Smooth muscle cell (in vitro differentiated cells): ENCODE measurements at regions not wholly inside any gene's neighbourhood (a gene's known extent, or its start where the extent isn't known, plus 50 kb on each side); places are given as distances from the start of the nearest gene placed in this dataset.

Experiments used
- DNase-seq: peaks from one replicate; lab custom pipeline; 2025; ENCODE audit not compliant: unreplicated experiment; lab: John Stamatoyannopoulos, UW
- H2AFZ ChIP-seq: fragments of 200-600 bp; sonication (generic); 2 replicates; pipeline ENCODE4 v1.6.0; 2016; ENCODE audit warnings: antibody characterized with exemption, low read depth, mild to moderate bottlenecking
- H3F3A ChIP-seq: fragments of 200-600 bp; sonication (generic); 2 replicates; pipeline ENCODE4 v1.6.0; 2017; ENCODE audit warnings: antibody characterized with exemption, low read depth
- H3K27ac ChIP-seq: fragments of 200-600 bp; sonication (generic); 2 replicates; pipeline ENCODE4 v1.5.1; 2016; ENCODE audit warnings: low read depth, mild to moderate bottlenecking
- H3K27me3 ChIP-seq: fragments of 200-600 bp; sonication (generic); 2 replicates; pipeline ENCODE4 v1.6.1; 2016; ENCODE audit warnings: low read depth, mild to moderate bottlenecking
- H3K36me3 ChIP-seq: fragments of 200-600 bp; sonication (generic); 2 replicates; pipeline ENCODE4 v1.5.1; 2016; ENCODE audit warnings: low read depth
- H3K4me1 ChIP-seq: fragments of 200-600 bp; sonication (generic); 2 replicates; pipeline ENCODE4 v1.5.1; 2016; ENCODE audit warnings: low read depth
- H3K4me2 ChIP-seq: fragments of 200-600 bp; sonication (generic); 2 replicates; pipeline ENCODE4 v1.6.0; 2016; ENCODE audit warnings: mild to moderate bottlenecking
- H3K4me3 ChIP-seq: fragments of 200-600 bp; sonication (generic); 2 replicates; pipeline ENCODE4 v1.5.1; 2016; ENCODE audit warnings: mild to moderate bottlenecking
- H3K79me2 ChIP-seq: fragments of 200-600 bp; sonication (generic); 2 replicates; pipeline ENCODE4 v1.6.0; 2016; ENCODE audit warnings: low read depth, mild to moderate bottlenecking
- H3K9ac ChIP-seq: fragments of 200-600 bp; sonication (generic); 2 replicates; pipeline ENCODE4 v1.6.0; 2016; ENCODE audit warnings: low read depth
- H3K9me3 ChIP-seq: fragments of 200-600 bp; sonication (generic); replicated peaks from 2 replicates; pipeline ENCODE4 v1.5.1; 2016; ENCODE audit warnings: low read depth
- H4K20me1 ChIP-seq: fragments of 200-600 bp; sonication (generic); 2 replicates; pipeline ENCODE4 v1.6.0; 2016; ENCODE audit warnings: low read depth
- CTCF ChIP-seq: fragments of 200-600 bp; sonication (generic); IDR thresholded peaks from 2 replicates; pipeline ENCODE4 v1.5.1; 2017; ENCODE audit warnings: borderline replicate concordance, mild to moderate bottlenecking, antibody characterized with exemption; ENCODE audit not compliant: insufficient read depth, poor library complexity, severe bottlenecking
- WGBS: methylation state at CpG from one replicate; pipeline ENCODE4 v1.1.7; 2016; ENCODE audit warnings: low lambda C conversion rate; 5-methylcytosine and 5-hydroxymethylcytosine counted together

- H3K27me3 ChIP-seq = no peaks in the 10 kb centered on the region
- no peaks in the 10 kb centered on the region for H3K4me1 ChIP-seq
- no peak for TF ChIP-seq CTCF
These were observed 99.9 kb downstream of the C17orf67 start for GRCh38 chr17:56733833-56734232.

DNA sequence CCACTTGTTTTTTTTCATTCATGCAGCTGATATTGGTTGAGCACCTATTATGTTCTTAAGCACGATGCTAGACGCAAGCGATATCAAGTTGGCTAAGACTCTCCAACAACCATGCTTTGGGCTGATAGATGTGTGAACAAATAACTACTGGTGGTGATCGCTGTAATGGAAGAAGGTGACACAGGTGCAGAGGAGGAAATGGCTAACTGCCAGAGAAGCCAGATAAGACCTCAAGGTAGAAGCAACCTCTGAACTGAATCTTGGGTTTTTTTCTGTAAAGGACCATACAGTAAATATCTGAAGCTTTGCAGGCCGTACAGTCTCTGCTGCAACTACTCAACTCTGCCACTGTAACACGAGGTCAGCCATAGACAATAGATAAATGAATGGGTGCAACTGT, 97.9 kb downstream of the C17orf67 start:
- H3F3A ChIP-seq = no peaks in the 10 kb centered on the region
- no peaks in the 10 kb centered on the region for H3K79me2 ChIP-seq
- H3K4me1 ChIP-seq = peaks cover 15% of the 10 kb centered on the region
- TF ChIP-seq CTCF = no peak
- no peak overlapping the region for H3K4me3 ChIP-seq
- no peak overlapping the region for H3K27ac ChIP-seq
- H4K20me1 ChIP-seq = no peaks in the 10 kb centered on the region
- no peaks in the 10 kb centered on the region for H3K36me3 ChIP-seq
- 93% methylated on average over 6 of the region's 6 CpGs for WGBS
- H2AFZ ChIP-seq = no peak overlapping the region
- H3K9me3 ChIP-seq = no peaks in the 10 kb centered on the region
- no peak overlapping the region for H3K4me2 ChIP-seq
- H3K9ac ChIP-seq = no peak overlapping the region
- no peaks in the 10 kb centered on the region for H3K27me3 ChIP-seq
- no peak for DNase-seq

More at GRCh38 chr17:56733833-56734232, 99.9 kb downstream of the C17orf67 start:
- no peak for DNase-seq
- Histone ChIP-seq H3K9ac (no peak overlapping the region), H3K4me2 (no peak overlapping the region), H3K4me3 (no peak overlapping the region), H3K9me3 (no peaks in the 10 kb centered on the region), H3K36me3 (no peaks in the 10 kb centered on the region), H3F3A (no peaks in the 10 kb centered on the region), H3K27ac (no peak overlapping the region), H2AFZ (no peak overlapping the region), H4K20me1 (no peaks in the 10 kb centered on the region), H3K79me2 (no peaks in the 10 kb centered on the region)
- 87% methylated on average over 5 of the region's 5 CpGs for WGBS

- Histone ChIP-seq H2AFZ (no peak overlapping the region), H3K9ac (no peak overlapping the region), H4K20me1 (no peaks in the 10 kb centered on the region), H3K9me3 (no peaks in the 10 kb centered on the region), H3F3A (no peaks in the 10 kb centered on the region), H3K4me1 (peaks cover 15% of the 10 kb centered on the region), H3K4me2 (no peak overlapping the region), H3K27me3 (no peaks in the 10 kb centered on the region), H3K27ac (no peak overlapping the region), H3K79me2 (no peaks in the 10 kb centered on the region), H3K36me3 (no peaks in the 10 kb centered on the region), H3K4me3 (no peak overlapping the region)
- no peak for DNase-seq
- 70% methylated on average over 22 of the region's 22 CpGs for WGBS
- TF ChIP-seq CTCF = no peak
These were observed 96.1 kb downstream of the C17orf67 start for GRCh38 chr17:56737421-56738161.

- Histone ChIP-seq H3K79me2 (no peaks in the 10 kb centered on the region), H3F3A (no peaks in the 10 kb centered on the region), H3K4me1 (peaks cover 15% of the 10 kb centered on the region), H3K9me3 (no peaks in the 10 kb centered on the region), H3K27ac (no peak overlapping the region), H4K20me1 (no peaks in the 10 kb centered on the region), H3K9ac (no peak overlapping the region), H3K4me2 (no peak overlapping the region), H3K27me3 (no peaks in the 10 kb centered on the region), H3K36me3 (no peaks in the 10 kb centered on the region), H3K4me3 (no peak overlapping the region), H2AFZ (no peak overlapping the region)
- no peak for TF ChIP-seq CTCF
- DNase-seq = no peak
These were observed 94.3 kb downstream of the C17orf67 start for GRCh38 chr17:56739376-56739775.
